ENCODE measurements at regions not wholly inside any gene's neighbourhood (a gene's known extent, or its start where the extent isn't known, plus 50 kb on each side); places are given as distances from the start of the nearest gene placed in this dataset.

DNA sequence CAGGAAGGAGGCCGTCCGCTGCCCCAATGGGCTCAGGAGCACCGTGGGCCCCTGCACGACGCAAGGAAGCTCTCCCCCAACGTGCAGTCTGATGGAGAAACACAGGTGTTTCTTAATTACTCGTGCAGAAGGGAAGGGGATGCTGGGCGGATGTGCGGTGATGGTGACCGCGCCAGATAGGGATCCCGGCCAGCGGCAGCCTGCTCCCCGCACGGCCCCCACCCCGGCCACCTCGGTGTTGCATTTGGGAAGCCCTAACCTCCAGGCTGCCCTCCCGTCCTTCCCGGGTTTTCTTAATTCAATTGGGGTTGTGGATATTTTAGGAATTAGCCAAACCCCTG, 254.4 kb downstream of the ZNF536 start:
- no peaks in the 10 kb centered on the region for H3K4me1 Mint-ChIP-seq
- no peak overlapping the region for H3K27ac Mint-ChIP-seq
- H3K4me1 ChIP-seq (ENCODE audit: control insufficient read depth in 1 of 2, insufficient read depth in 2 of 2, low read length in 2 of 2) = no peaks in the 10 kb centered on the region
- no peak for DNase-seq
- H3K79me2 ChIP-seq (ENCODE audit: insufficient read depth, low read length) = no peaks in the 10 kb centered on the region
- no peaks in the 10 kb centered on the region for H3K27me3 ChIP-seq (ENCODE audit: control insufficient read depth in 2 of 2, insufficient read depth in 2 of 2, low read length in 2 of 2)
- intact Hi-C loops (cut with micrococcal nuclease) = no loop called here
- 92% methylated on average over 17 of the region's 19 CpGs for WGBS (ENCODE audit: insufficient coverage)
- no peak overlapping the region for H3K4me3 Mint-ChIP-seq
- H3K27ac ChIP-seq (ENCODE audit: low read depth in 1 of 2, low read length in 2 of 2) = no peak overlapping the region
- TF ChIP-seq, protein P1, sequence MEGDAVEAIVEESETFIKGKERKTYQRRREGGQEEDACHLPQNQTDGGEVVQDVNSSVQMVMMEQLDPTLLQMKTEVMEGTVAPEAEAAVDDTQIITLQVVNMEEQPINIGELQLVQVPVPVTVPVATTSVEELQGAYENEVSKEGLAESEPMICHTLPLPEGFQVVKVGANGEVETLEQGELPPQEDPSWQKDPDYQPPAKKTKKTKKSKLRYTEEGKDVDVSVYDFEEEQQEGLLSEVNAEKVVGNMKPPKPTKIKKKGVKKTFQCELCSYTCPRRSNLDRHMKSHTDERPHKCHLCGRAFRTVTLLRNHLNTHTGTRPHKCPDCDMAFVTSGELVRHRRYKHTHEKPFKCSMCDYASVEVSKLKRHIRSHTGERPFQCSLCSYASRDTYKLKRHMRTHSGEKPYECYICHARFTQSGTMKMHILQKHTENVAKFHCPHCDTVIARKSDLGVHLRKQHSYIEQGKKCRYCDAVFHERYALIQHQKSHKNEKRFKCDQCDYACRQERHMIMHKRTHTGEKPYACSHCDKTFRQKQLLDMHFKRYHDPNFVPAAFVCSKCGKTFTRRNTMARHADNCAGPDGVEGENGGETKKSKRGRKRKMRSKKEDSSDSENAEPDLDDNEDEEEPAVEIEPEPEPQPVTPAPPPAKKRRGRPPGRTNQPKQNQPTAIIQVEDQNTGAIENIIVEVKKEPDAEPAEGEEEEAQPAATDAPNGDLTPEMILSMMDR (IDR thresholded peaks at IDR 0.05) = no peak
- H3K27me3 Mint-ChIP-seq (ENCODE audit: low read depth in 3 of 3) = peaks cover 2 to 4% (median 2%) of the 10 kb centered on the region in 3 donors
- no peak overlapping the region for H3K4me3 ChIP-seq (replicated peaks in 1 of 3; ENCODE audit: low read depth in 2 of 3, low read length in 3 of 3)
- no peaks in the 10 kb centered on the region for H3K36me3 ChIP-seq (replicated peaks in 1 of 2; ENCODE audit: control insufficient read depth in 1 of 2, insufficient read depth in 2 of 2, low read length in 2 of 2)
- peaks cover 8 to 25% (median 21%) of the 10 kb centered on the region in 7 donors for H3K9me3 Mint-ChIP-seq
- no peaks in the 10 kb centered on the region for H4K20me1 ChIP-seq (ENCODE audit: insufficient read depth, low read length)
- no peak overlapping the region for H2AFZ ChIP-seq (ENCODE audit: insufficient read depth, low read depth, low read length, poor library complexity, severe bottlenecking)
- H3K36me3 Mint-ChIP-seq = no peaks in the 10 kb centered on the region
- no peak overlapping the region for H3K4me2 ChIP-seq (replicated peaks; ENCODE audit: extremely low read depth, low read length, poor library complexity, severe bottlenecking)
- no peak overlapping the region for H3K9ac ChIP-seq (ENCODE audit: insufficient read depth, low read length, poor library complexity, severe bottlenecking)
- peaks cover 18 to 25% of the 10 kb centered on the region in 2 donors for H3K9me3 ChIP-seq (replicated peaks in 1 of 2; ENCODE audit: control insufficient read depth in 1 of 2, insufficient read depth in 1 of 2, low read length in 2 of 2)

DNA sequence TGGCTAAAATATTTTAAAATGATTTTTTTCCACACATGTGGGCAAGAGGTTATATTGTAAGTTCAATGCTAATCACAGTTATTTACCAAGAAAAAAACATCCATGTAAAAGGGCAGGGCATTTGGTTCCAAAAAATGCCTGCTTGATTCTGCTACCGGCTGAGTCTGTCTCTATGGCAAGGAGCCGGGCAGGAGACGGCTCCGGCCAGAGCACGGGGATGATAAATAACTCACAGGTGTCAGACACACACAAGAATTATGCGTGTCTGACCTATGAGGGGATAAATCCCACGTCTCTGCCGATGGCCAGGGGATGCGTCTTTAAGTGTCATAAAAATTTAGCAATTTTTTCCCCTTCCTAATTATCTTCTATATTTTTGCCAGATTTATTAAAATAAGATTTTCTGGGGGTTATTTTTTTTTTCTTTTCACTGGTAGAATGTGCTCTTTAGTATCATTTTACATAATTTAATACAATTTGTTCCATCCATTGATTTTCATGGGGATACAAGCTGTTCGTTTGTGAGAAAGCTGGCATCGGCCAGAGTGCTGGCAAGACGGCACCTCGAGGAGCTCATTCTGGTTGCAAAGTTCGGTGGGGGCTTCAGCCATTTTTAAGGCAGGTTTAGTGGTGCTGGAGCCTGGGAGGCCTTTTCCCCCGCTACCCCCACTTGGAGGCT, 253.9 kb downstream of the ZNF536 start:
- H3K9me3 Mint-ChIP-seq = peaks cover 8 to 25% (median 21%) of the 10 kb centered on the region in 7 donors
- Histone ChIP-seq H3K79me2 (ENCODE audit: insufficient read depth, low read length) (no peaks in the 10 kb centered on the region), H3K4me1 (ENCODE audit: control insufficient read depth in 1 of 2, insufficient read depth in 2 of 2, low read length in 2 of 2) (no peaks in the 10 kb centered on the region), H3K9ac (ENCODE audit: insufficient read depth, low read length, poor library complexity, severe bottlenecking) (no peak overlapping the region), H3K4me2 (replicated peaks; ENCODE audit: extremely low read depth, low read length, poor library complexity, severe bottlenecking) (no peak overlapping the region), H4K20me1 (ENCODE audit: insufficient read depth, low read length) (no peaks in the 10 kb centered on the region), H3K27me3 (ENCODE audit: control insufficient read depth in 2 of 2, insufficient read depth in 2 of 2, low read length in 2 of 2) (no peaks in the 10 kb centered on the region), H2AFZ (ENCODE audit: insufficient read depth, low read depth, low read length, poor library complexity, severe bottlenecking) (no peak overlapping the region), H3K4me3 (replicated peaks in 1 of 3; ENCODE audit: low read depth in 2 of 3, low read length in 3 of 3) (no peak overlapping the region), H3K9me3 (replicated peaks in 1 of 2; ENCODE audit: control insufficient read depth in 1 of 2, insufficient read depth in 1 of 2, low read length in 2 of 2) (peaks cover 18 to 25% of the 10 kb centered on the region in 2 donors), H3K27ac (ENCODE audit: low read depth in 1 of 2, low read length in 2 of 2) (no peak overlapping the region), H3K36me3 (replicated peaks in 1 of 2; ENCODE audit: control insufficient read depth in 1 of 2, insufficient read depth in 2 of 2, low read length in 2 of 2) (no peaks in the 10 kb centered on the region)
- TF ChIP-seq, protein P1 (IDR thresholded peaks at IDR 0.05) = no peak
- no peak for DNase-seq
- H3K27ac Mint-ChIP-seq = no peak overlapping the region
- no peaks in the 10 kb centered on the region for H3K36me3 Mint-ChIP-seq
- intact Hi-C loops (cut with micrococcal nuclease) = no loop called here
- H3K27me3 Mint-ChIP-seq (ENCODE audit: low read depth in 3 of 3) = peaks cover 2 to 4% (median 2%) of the 10 kb centered on the region in 3 donors
- no peaks in the 10 kb centered on the region for H3K4me1 Mint-ChIP-seq
- no peak overlapping the region for H3K4me3 Mint-ChIP-seq
- WGBS (ENCODE audit: insufficient coverage) = 100% methylated on average over 4 of the region's 15 CpGs
